GM18508 (cell line): ENCODE measurements at regions not wholly inside any gene's neighbourhood (a gene's known extent, or its start where the extent isn't known, plus 50 kb on each side); places are given as distances from the start of the nearest gene placed in this dataset.
"Not testable (repeated sequence)": the region's sequence is repeated elsewhere in the genome, so short reads cannot be mapped to it uniquely, and the experiment has no call there.

Experiments
- ATAC-seq: cut with Tn5 transposase; IDR thresholded peaks from one replicate; pipeline ENCODE4 v1.9.1; 2021; ENCODE audit warnings: moderate number of reproducible peaks; ENCODE audit not compliant: insufficient read depth, unreplicated experiment

GRCh38 chr14:66234411-66234810, 251.8 kb upstream of the CCDC196 start:
- no peak for ATAC-seq

DNA sequence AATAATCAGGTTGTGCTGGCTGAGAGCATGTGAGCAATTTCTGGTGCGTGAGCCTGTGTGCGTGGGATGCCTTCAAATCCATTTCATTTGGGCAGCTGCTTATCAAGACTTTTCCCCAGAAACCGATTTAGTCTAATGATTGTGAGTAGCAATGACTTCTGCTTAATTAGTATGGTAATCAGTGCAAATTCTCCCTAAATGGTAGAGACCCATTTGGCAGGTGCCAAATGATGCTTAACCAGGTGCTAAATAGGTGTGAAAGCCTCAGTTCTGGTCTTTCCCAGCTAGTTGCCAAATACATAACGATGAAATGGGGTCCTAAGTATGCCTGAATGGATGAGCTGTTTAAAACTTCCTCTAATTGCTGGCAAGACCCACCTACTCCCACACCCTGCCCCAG, 248.4 kb upstream of the CCDC196 start:
- ATAC-seq = no peak

DNA sequence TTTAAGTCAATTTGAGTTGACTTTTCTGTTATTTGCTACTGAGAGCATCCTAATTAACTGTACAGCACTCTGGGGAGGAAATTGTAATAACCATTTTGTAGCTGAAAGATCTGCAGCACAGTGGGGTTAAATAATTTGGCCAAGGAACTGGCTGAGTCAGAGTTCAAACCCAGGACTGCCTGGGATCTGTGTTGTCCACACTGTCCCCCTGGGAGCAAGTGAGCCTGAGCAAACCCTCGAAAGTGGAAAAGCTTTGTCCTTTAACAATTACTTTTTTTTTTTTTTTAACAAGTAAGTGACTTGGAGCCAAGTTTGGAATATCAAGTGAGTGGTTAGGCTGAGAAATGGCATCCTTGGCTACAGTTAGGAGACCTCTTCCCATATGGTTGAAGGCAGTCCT, 247.2 kb upstream of the CCDC196 start:
- no peak for ATAC-seq

GRCh38 chr14:66239589-66239988, 246.6 kb upstream of the CCDC196 start:
- ATAC-seq = no peak

DNA sequence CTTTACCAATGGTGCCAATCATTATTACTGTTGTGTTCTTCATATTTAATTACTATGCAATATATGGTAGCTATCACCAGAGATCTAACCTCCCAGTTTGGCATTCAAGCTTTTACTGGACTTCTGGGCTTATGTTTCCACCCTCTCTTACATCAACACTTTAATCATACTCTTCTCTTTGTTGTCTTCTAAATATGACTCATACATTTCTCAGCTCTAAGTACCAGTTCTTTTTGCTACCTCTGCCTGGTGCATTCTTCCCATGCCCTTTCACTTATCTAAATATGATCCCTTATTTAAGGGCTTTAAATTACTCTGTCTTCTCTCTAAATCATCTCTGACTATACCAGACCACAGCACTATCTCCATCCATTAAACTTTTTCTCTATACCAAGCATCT, 246.1 kb upstream of the CCDC196 start:
- no peak for ATAC-seq

GRCh38 chr14:66242001-66242400, 244.2 kb upstream of the CCDC196 start:
- ATAC-seq = no peak

DNA sequence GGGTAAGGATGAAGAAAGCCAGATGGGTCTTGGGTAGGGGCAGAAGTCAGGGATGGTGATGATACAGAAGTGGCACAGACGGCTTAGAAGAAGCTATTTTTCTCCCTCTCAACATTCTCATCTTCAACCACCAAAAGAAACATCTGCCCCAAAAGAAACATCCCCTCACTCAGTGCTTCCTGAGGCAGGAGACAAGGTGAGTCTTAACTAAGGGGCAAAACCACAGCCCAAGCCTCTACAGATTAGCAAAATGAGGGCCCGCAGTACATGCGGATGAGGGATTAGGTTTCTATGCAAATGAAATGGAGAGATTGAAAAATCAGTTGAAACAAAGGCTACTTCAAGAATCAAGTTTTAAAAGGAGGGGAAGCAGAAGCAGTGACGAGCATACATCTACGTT, 241.3 kb upstream of the CCDC196 start:
- no peak for ATAC-seq

DNA sequence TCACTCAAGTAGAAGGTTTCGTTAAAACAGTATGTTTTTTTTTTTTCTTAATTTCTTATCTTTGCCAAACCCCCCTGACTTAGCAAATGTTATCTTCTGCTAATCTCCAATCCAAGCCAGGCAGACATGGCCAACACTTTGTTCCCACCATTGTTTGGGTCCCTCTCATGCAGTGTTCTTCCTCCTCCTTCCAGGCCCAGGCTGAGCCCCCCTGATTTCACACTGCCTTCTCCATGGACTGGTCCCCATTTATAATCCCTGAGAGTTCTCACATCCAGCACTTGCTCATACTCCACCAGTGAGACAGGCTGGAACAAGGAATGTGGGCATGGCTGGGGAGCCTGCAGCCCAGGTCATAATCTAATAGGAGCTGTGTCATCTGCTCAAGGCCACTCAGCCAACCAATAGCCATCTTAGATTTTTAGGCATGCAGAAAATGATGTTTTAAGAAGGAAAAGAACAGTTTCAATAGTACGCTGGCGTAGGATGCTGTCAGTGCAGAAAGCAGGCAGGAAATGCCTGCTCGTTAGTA, 238.4 kb upstream of the CCDC196 start:
- no peak for ATAC-seq

DNA sequence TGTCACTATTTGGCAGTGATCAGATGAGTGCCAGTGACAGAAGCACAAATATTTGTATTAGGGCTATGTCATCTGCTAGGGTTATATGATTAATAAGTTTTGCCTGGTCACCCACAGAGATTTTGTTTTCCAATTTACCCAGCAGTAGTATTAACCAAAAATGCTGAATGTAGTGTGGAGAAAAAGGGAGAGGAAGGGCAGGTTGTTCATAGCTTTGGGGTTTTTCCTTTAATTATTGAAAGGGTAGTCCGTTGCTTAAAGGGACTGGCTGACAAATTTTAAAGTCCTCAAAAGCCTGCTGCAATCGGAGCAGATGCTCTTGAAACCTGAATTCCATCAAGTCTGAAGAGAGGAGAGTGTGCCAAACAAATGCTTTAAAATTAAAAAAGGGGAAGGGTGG, 237.9 kb upstream of the CCDC196 start:
- no peak for ATAC-seq

DNA sequence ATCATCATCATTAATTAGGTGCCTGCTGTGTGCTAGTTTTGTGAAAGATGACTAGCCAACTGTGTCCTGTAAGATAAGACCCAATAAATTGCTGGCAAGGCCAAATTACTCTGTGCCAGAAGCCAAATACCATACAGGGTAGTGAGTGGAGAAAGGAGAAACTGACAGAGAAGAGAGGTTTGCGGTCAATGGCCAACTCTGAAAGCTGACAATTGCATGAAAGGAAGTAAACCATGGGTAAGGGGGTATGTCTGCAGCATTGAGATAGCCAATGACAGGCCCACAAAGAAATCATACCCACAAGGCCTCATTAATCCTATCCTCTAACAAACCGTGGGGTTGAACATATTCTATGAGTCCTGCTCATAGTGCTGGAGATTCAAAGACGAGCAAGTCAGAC, 236.6 kb upstream of the CCDC196 start:
- ATAC-seq = no peak

- no peak for ATAC-seq
Observed at GRCh38 chr14:66254038-66254437, 232.1 kb upstream of the CCDC196 start.

- ATAC-seq = no peak
Observed at GRCh38 chr14:66268802-66269334, 217.3 kb upstream of the CCDC196 start.

GRCh38 chr14:66272221-66272620, 213.9 kb upstream of the CCDC196 start:
- no peak for ATAC-seq

- no peak for ATAC-seq
Observed at GRCh38 chr14:66273261-66273832, 212.8 kb upstream of the CCDC196 start.

DNA sequence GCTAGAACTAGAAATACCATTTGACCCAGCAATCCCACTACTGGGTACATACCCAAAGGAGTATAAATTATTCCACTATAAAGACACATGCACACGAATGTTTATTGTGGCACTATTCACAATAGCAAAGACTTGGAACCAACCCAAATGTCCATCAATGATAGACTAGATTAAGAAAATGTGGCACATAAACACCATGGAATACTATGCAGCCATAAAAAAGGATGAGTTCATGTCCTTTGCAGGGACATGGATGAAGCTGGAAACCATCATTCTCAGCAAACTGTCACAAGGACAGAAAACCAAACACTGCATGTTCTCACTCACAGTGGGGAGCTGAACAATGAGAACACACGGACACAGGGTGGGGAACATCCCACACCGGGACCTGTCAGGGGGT, 207.8 kb upstream of the CCDC196 start:
- ATAC-seq = not testable (repeated sequence)

- ATAC-seq = no peak
Observed at GRCh38 chr14:66281036-66281776, 205.0 kb upstream of the CCDC196 start.

- no peak for ATAC-seq
Observed at GRCh38 chr14:66284346-66284745, 201.8 kb upstream of the CCDC196 start.

- no peak for ATAC-seq
Observed at GRCh38 chr14:66288511-66288910, 197.7 kb upstream of the CCDC196 start.

- no peak for ATAC-seq
Observed at GRCh38 chr14:66291756-66292155, 194.4 kb upstream of the CCDC196 start.

DNA sequence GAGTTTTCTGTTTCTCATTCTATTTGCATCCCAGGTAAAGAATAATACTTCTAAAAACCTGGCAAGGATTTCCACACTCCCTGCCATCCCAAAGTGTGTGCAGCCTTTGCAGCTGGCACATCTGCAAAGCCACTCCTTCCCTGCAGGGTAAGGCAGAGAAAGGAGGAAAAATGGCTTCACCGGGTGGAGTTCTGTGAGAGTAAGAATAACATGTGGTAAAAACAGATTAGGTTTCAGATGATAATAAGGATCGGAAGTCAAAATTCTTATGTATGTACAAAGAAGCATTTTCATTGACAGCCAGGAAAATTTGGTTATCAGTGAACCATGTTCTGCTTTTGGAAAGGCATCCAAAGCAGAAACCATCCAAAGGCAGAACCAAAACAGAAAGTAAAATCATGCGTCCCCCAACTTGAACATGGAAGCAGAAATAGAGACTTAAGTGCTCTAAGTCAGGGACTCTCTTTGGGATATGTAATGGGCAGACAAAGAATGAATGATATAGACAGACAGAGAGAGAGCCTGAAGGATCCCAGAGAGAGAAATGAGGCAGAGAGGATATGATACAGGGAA, 192.6 kb upstream of the CCDC196 start:
- no peak for ATAC-seq

DNA sequence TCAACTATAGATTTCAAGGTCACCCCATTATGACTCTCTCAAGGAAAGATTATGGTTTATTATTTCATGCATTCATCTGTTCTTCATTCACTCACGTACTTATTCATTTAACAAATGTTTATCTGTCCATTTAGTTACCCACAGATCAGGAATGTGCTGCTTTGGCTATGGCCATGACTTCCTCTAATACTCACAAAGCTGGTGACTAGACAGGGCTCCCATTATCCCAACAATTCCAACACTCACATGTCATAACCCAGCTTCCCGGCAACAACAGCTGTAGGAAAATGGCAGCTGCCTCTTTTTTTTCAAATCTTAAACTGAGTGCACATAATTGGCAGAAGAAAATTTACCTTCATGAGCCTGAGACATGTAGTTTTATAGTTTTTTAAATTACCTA, 190.8 kb upstream of the CCDC196 start:
- ATAC-seq = no peak
